ENCODE measurements at regions not wholly inside any gene's neighbourhood (a gene's known extent, or its start where the extent isn't known, plus 50 kb on each side); places are given as distances from the start of the nearest gene placed in this dataset.

GRCh38 chr4:83189631-83190136, 75.2 kb upstream of the PLAC8 start:
- Histone ChIP-seq H3K9me3 (ENCODE audit: control insufficient read depth, insufficient read depth, low read length) (no peaks in the 10 kb centered on the region), H3K14ac (replicated peaks; ENCODE audit: low read depth, low read length) (no peak overlapping the region), H4K20me1 (ENCODE audit: insufficient read depth, low read length) (no peaks in the 10 kb centered on the region), H3K4me2 (ENCODE audit: low read depth, low read length) (no peak overlapping the region), H2AFZ (replicated peaks; ENCODE audit: low read length, poor library complexity) (no peak overlapping the region), H3K23ac (ENCODE audit: low read depth, low read length) (no peak overlapping the region), H4K5ac (ENCODE audit: low read depth, low read length) (no peak overlapping the region; the same call in 1 of the 2 replicates), H2BK15ac (ENCODE audit: low read depth, low read length) (no peak overlapping the region), H3K4me3 (ENCODE audit: insufficient read depth, low read depth, low read length) (no peak overlapping the region), H4K8ac (ENCODE audit: low read depth in 2 of 2, low read length in 2 of 2) (no peak overlapping the region), H3K9ac (ENCODE audit: low read depth, low read length) (no peak overlapping the region), H2BK120ac (ENCODE audit: low read depth, low read length) (no peak overlapping the region), H3K4me1 (ENCODE audit: control insufficient read depth, insufficient read depth, low read length) (no peaks in the 10 kb centered on the region), H2BK5ac (ENCODE audit: low read depth, low read length, poor library complexity, severe bottlenecking) (no peak overlapping the region), H3K27ac (ENCODE audit: insufficient read depth, low read length) (no peak overlapping the region), H2AK9ac (replicated peaks; ENCODE audit: low read depth, low read length, poor library complexity) (no peak overlapping the region), H3K36me3 (ENCODE audit: control insufficient read depth, insufficient read depth, low read length) (no peaks in the 10 kb centered on the region), H3K79me1 (ENCODE audit: low read depth in 1 of 2, low read length in 2 of 2) (no peaks in the 10 kb centered on the region), H3K18ac (ENCODE audit: low read depth, low read length) (no peak overlapping the region), H4K91ac (ENCODE audit: insufficient read depth, low read depth, low read length) (no peak overlapping the region), H2AK5ac (ENCODE audit: low read depth, low read length) (no peak overlapping the region), H3K4ac (ENCODE audit: low read depth, low read length) (no peak overlapping the region), H3K9me1 (ENCODE audit: insufficient read depth, low read length) (peaks cover 4% of the 10 kb centered on the region; the same call in 1 of the 2 replicates), H3K56ac (ENCODE audit: extremely low read depth, insufficient read depth, low read length) (no peak overlapping the region), H2BK20ac (ENCODE audit: low read depth, low read length) (no peak overlapping the region), H3K27me3 (ENCODE audit: control insufficient read depth, insufficient read depth, low read length) (no peaks in the 10 kb centered on the region)
- intact Hi-C loops (cut with micrococcal nuclease) (no loop called here), dilution Hi-C loops (cut with HindIII; ENCODE audit: low sequenced_read_pairs, unreplicated experiment) (no loop called here), in situ Hi-C loops (cut with MboI; ENCODE audit: low sequenced_read_pairs) (no loop called here)
- DNase-seq (no peak), ATAC-seq (ENCODE audit: low read depth) (no peak)
- 0% methylated on average over 1 of the region's 7 CpGs; no CpG with 5 or more reads in 1 of the 2 experiments for WGBS, 2 experiments (ENCODE audit: extremely low coverage in 2 of 2, insufficient read length in 1 of 2)
- POLR2A ChIA-PET (ENCODE audit: unreplicated experiment) = no interaction called here
- CTCF ChIA-PET = interaction anchor here (0.5 kb wide), 1 partner anchor 335 kb away, joined by 3 read pairs; no protein-coding TSS in a partner anchor
- BruUV-seq (replicated peaks) = no TSS peak
- TF ChIP-seq CTCF (conservative IDR thresholded peaks at IDR 0.05; ENCODE audit: low read depth, low read length) = no peak
- no peak for TF ChIP-seq NFE2L2 (IDR thresholded peaks at IDR 0.05; ENCODE audit: low read depth, low read length)
- TF ChIP-seq RAD21 (IDR thresholded peaks at IDR 0.05; ENCODE audit: low read length) = no peak
- no peak for TF ChIP-seq RFX5 (IDR thresholded peaks at IDR 0.05; ENCODE audit: low read depth, low read length)
- TF ChIP-seq MXI1 (IDR thresholded peaks at IDR 0.05; ENCODE audit: borderline replicate concordance, low read depth, low read length) = no peak
- no peak for TF ChIP-seq USF2 (IDR thresholded peaks at IDR 0.05; ENCODE audit: low read depth, low read length)
- TF ChIP-seq MAZ (IDR thresholded peaks at IDR 0.05; ENCODE audit: borderline replicate concordance, low read depth, low read length) = no peak
- no peak for TF ChIP-seq RCOR1 (IDR thresholded peaks at IDR 0.05; ENCODE audit: insufficient replicate concordance, low read length)
- no peak for TF ChIP-seq CHD1 (IDR thresholded peaks at IDR 0.05; ENCODE audit: low read depth, low read length)
- no peak for TF ChIP-seq ELK1 (IDR thresholded peaks at IDR 0.05; ENCODE audit: borderline replicate concordance, low read depth, low read length)

All from IMR-90 (cell line).